ENCODE measurements at regions not wholly inside any gene's neighbourhood (a gene's known extent, or its start where the extent isn't known, plus 50 kb on each side); places are given as distances from the start of the nearest gene placed in this dataset.

GRCh38 chr18:67428158-67428557 lies 88.4 kb downstream of the DSEL start:
- no peak for TF ChIP-seq MAX (IDR thresholded peaks at IDR 0.05)
- TF ChIP-seq CEBPB (IDR thresholded peaks at IDR 0.05) = no peak
- no peak for TF ChIP-seq RAD21 (IDR thresholded peaks at IDR 0.05; ENCODE audit: low read depth)
- TF ChIP-seq TAF1 (IDR thresholded peaks at IDR 0.05; ENCODE audit: low read depth) = no peak
- no peak for TF ChIP-seq CREB1 (IDR thresholded peaks at IDR 0.05; ENCODE audit: low read depth)
- no peak for TF ChIP-seq USF1 (IDR thresholded peaks at IDR 0.05)
- TF ChIP-seq TCF12 (IDR thresholded peaks at IDR 0.05; ENCODE audit: low read depth) = no peak
- no peak for TF ChIP-seq REST (IDR thresholded peaks at IDR 0.05; ENCODE audit: low read depth)
